Psoas muscle (tissue), 7 donors: ENCODE measurements at regions not wholly inside any gene's neighbourhood (a gene's known extent, or its start where the extent isn't known, plus 50 kb on each side); places are given as distances from the start of the nearest gene placed in this dataset.

Experiments used
- ATAC-seq, 4 donors: fragments of 200-7000 bp; cut with Tn5 transposase; one replicate each; pipeline ENCODE4 v1.9.1; 2020; ENCODE audit warnings: moderate library complexity in 3 of 4, mild to moderate bottlenecking in 2 of 4
- DNase-seq, 2 donors: peaks; one replicate each; pipeline ENCODE4 v3.0.0-alpha.2; 2020
- H3K27ac ChIP-seq: fragments of 200-600 bp; one replicate; pipeline ENCODE4 v1.8.0; 2022
- H3K27me3 ChIP-seq, 3 donors: fragments of 200-600 bp in 1 of 3; one replicate each; pipeline versions ENCODE4 v1.6.1 to v1.8.0; 2013 to 2022; ENCODE audit warnings: low read length in 2 of 3, mild to moderate bottlenecking in 2 of 3, moderate library complexity in 1 of 3; ENCODE audit not compliant: insufficient read depth in 3 of 3
- H3K36me3 ChIP-seq, 2 donors: fragments of 200-600 bp in 1 of 2; one replicate each; pipeline versions ENCODE4 v1.6.1 to v1.8.0; 2013 to 2022; ENCODE audit warnings: low read depth in 1 of 2, mild to moderate bottlenecking in 1 of 2, moderate library complexity in 1 of 2; ENCODE audit not compliant: insufficient read depth in 1 of 2
- H3K4me1 ChIP-seq: fragments of 200-600 bp; one replicate; pipeline ENCODE4 v1.8.0; 2022
- H3K4me3 ChIP-seq: fragments of 200-600 bp; one replicate; pipeline ENCODE4 v1.8.0; 2022; ENCODE audit warnings: mild to moderate bottlenecking
- H3K9me3 ChIP-seq: fragments of 200-600 bp; one replicate; pipeline ENCODE4 v1.8.0; 2022
- WGBS, 3 donors: extraction: QIAGEN DNeasy Blood & Tissue Kit; methylation state at CpG; one replicate each; pipeline versions ENCODE4 v1.1.6 to v1.1.7; 2013; 5-methylcytosine and 5-hydroxymethylcytosine counted together
- intact Hi-C, 2 donors: fragments of 100-400 bp; cut with DNase I; formaldehyde crosslinking; loops; one replicate each; pipeline versions ENCODE4 v1.11.0 to v1.14.2; 2022
- TF ChIP-seq, protein P1 (sequence below): fragments of 200-600 bp; IDR thresholded peaks from one replicate; pipeline ENCODE4 v1.8.0; 2022; ENCODE audit warnings: antibody characterized with exemption
- donor health status: healthy with polysubstance abuse.
- donor health status: DM: no; HTN: no; CAD: no; lungs with moderate emphysema.
- donor health status: Bipolar disorder and iron deficiency.
- donor health status: healthy.
- donor health status: DM: yes; HTN: yes; CAD: no.
- donor health status: DM: no; HTN: no; CAD: no.
- donor health status: DM: yes; HTN: yes; CAD: no.

DNA sequence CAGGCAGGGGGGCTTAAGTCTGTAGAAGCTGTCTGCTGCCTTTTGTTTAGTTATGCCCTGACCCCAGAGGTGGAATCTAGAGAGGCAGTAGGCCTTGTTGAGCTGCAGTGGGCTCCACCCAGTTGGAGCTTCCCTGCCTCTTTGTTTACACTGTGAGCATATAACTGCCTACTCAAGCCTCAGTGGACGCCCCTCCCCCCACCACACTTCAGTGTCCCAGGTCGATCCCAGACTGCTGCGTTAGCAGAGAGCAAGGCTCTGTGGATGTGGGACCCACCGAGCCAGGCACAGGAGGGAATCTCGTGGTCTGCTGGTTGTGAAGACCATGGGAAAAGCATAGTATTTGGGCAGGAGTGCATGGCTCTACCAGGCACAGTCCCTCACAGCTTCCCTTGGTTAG is 446.8 kb upstream of the RARB start:
- TF ChIP-seq, protein P1, sequence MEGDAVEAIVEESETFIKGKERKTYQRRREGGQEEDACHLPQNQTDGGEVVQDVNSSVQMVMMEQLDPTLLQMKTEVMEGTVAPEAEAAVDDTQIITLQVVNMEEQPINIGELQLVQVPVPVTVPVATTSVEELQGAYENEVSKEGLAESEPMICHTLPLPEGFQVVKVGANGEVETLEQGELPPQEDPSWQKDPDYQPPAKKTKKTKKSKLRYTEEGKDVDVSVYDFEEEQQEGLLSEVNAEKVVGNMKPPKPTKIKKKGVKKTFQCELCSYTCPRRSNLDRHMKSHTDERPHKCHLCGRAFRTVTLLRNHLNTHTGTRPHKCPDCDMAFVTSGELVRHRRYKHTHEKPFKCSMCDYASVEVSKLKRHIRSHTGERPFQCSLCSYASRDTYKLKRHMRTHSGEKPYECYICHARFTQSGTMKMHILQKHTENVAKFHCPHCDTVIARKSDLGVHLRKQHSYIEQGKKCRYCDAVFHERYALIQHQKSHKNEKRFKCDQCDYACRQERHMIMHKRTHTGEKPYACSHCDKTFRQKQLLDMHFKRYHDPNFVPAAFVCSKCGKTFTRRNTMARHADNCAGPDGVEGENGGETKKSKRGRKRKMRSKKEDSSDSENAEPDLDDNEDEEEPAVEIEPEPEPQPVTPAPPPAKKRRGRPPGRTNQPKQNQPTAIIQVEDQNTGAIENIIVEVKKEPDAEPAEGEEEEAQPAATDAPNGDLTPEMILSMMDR: no peak
- H3K4me3 ChIP-seq: no peak overlapping the region
- ATAC-seq: peak in 1 of 4 donors; percentile 11
- H3K27me3 ChIP-seq: no peaks in the 10 kb centered on the region
- WGBS, 3 donors: 90 to 100% (median 93%) methylated on average over 5 of the region's 5 CpGs
- intact Hi-C loops: no loop called here
- H3K36me3 ChIP-seq: no peaks in the 10 kb centered on the region
- no peak overlapping the region for H3K27ac ChIP-seq
- H3K9me3 ChIP-seq: no peaks in the 10 kb centered on the region
- no peak for DNase-seq
- H3K4me1 ChIP-seq: peaks cover 7% of the 10 kb centered on the region

DNA sequence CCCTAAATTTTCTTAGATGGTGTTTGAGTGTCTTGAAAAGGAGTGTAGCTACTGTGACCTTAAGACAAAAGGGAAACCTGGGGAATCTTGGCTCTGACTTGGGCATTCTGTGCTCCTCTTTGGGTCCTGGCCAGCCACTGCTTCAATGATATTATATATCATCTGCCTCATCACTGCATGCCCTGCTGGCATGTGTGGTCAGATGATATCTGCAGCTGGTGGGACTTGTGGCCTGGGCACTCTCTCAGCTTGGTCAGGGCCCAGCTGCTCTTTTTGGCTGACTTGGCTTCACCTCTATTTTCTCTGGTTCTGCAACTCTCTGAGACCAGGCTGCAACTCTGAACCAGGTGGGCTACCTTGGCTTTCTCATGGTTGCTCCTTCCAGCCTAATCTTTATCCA is 446.1 kb upstream of the RARB start:
- DNase-seq (peak in 1 of 2 donors; percentile 42), ATAC-seq (peak; percentile 83 to 99 (median 96))

DNA sequence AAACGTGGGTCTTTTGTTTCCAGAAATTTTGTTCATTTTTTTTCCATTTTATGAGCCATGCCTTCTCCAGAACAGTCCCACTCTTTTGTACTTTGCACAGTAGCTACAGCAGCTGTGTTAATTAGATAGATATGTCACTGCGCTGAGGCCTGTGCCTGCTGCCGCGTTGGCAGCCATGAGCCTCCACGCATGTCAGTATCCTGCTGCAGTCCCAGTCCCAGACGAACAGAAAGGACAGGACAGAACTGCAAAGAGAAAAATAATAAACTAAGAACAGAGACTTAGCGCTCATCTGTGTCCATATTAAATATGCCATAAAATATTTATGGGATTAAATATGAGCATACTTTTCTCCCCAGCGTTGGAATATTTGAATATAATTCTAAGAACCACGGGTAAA is 442.4 kb upstream of the RARB start:
- ATAC-seq (no peak), DNase-seq (no peak)
- Histone ChIP-seq H3K4me1 (peaks cover 7% of the 10 kb centered on the region), H3K27ac (no peak overlapping the region), H3K9me3 (no peaks in the 10 kb centered on the region), H3K36me3 (no peaks in the 10 kb centered on the region), H3K27me3 (no peaks in the 10 kb centered on the region), H3K4me3 (no peak overlapping the region)
- TF ChIP-seq, protein P1: no peak
- 43 to 53% (median 46%) methylated on average over 9 of the region's 9 CpGs for WGBS, 3 donors
- intact Hi-C loops: no loop called here

More for the DNA sequence above, 446.1 kb upstream of the RARB start:
- intact Hi-C loops: no loop called here
- Histone ChIP-seq H3K4me3 (no peak overlapping the region), H3K4me1 (peaks cover 7% of the 10 kb centered on the region), H3K27ac (no peak overlapping the region), H3K27me3 (no peaks in the 10 kb centered on the region), H3K9me3 (no peaks in the 10 kb centered on the region), H3K36me3 (no peaks in the 10 kb centered on the region)
- TF ChIP-seq, protein P1: no peak

DNA sequence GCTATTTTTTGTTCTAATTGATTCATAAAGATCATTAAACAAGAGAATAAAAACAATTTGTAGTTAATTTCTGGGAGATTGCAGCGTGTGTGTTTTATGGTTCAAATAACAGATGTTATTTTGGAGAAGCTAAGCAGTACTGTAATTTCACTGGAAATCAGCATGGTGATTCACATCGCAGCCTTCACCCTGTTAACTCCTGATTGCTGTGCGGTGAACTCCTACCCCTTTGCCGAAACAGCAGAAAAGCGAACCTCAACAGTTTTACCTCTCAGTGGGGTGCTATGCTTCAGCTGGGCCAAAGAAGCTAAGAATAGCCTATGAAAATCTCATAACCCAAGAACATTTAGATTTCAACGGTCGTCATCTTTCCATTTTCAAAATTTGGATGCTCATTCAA is 441.5 kb upstream of the RARB start:
- no peaks in the 10 kb centered on the region for H3K36me3 ChIP-seq
- ATAC-seq: no peak
- TF ChIP-seq, protein P1: no peak
- no peak for DNase-seq
- H3K9me3 ChIP-seq: no peaks in the 10 kb centered on the region
- no peak overlapping the region for H3K4me3 ChIP-seq
- 60 to 74% (median 66%) methylated on average over 7 of the region's 7 CpGs for WGBS, 3 donors
- H3K27me3 ChIP-seq: no peaks in the 10 kb centered on the region
- peaks cover 7% of the 10 kb centered on the region for H3K4me1 ChIP-seq
- intact Hi-C loops: no loop called here
- H3K27ac ChIP-seq: no peak overlapping the region

DNA sequence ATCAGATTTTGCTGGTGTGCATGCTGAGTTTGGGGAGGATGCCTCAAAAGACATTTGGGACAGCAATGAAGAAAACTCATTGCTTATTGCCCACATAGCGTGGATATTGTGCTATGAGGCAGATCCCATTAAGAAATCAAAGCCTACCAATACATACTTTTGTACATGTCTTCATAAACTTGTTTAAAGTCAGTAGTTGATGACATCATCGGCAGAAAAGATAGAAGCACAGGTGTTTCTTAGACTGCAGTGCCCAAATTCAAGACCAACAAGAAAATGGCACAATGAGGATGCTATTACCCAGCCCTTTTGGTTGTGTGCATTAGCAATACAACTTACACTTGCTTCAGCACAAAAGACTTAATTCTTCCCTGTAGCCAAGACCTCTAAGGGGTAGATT is 428.7 kb upstream of the RARB start:
- Histone ChIP-seq H3K27ac (no peak overlapping the region), H3K4me3 (no peak overlapping the region), H3K27me3 (no peaks in the 10 kb centered on the region), H3K36me3 (no peaks in the 10 kb centered on the region), H3K4me1 (no peaks in the 10 kb centered on the region), H3K9me3 (no peaks in the 10 kb centered on the region)
- TF ChIP-seq, protein P1: no peak
- DNase-seq: no peak
- intact Hi-C loops: no loop called here
- WGBS, 3 donors: 95 to 98% (median 97%) methylated on average over 2 of the region's 2 CpGs
- no peak for ATAC-seq
